22Rv1 (cell line): ENCODE measurements at regions not wholly inside any gene's neighbourhood (a gene's known extent, or its start where the extent isn't known, plus 50 kb on each side); places are given as distances from the start of the nearest gene placed in this dataset.

Experiments
- H3K27ac ChIP-seq: fragments of 450-650 bp; 2 replicates; pipeline ENCODE4 v1.5.1; 2017
- CTCF ChIP-seq: fragments of 450-650 bp; IDR thresholded peaks from 2 replicates; pipeline ENCODE4 v1.5.1; 2017; ENCODE audit warnings: mild to moderate bottlenecking
- ZFX ChIP-seq: fragments of 450-650 bp; IDR thresholded peaks from 2 replicates; pipeline ENCODE4 v1.6.1; 2017; ENCODE audit warnings: antibody characterized with exemption, borderline replicate concordance

GRCh38 chr7:68642727-68643126, 955.5 kb upstream of the AUTS2 start:
- H3K27ac ChIP-seq, result no peak overlapping the region
- no peak for TF ChIP-seq CTCF
- no peak for TF ChIP-seq ZFX

GRCh38 chr7:68663392-68663791, 934.9 kb upstream of the AUTS2 start:
- H3K27ac ChIP-seq, result no peak overlapping the region
- TF ChIP-seq ZFX (no peak), CTCF (no peak)

- no peak overlapping the region for H3K27ac ChIP-seq
- TF ChIP-seq CTCF, result no peak
- no peak for TF ChIP-seq ZFX
Observed at GRCh38 chr7:68671046-68671445, 927.2 kb upstream of the AUTS2 start.

GRCh38 chr7:68671671-68672070, 926.6 kb upstream of the AUTS2 start:
- no peak for TF ChIP-seq CTCF
- TF ChIP-seq ZFX, result no peak
- H3K27ac ChIP-seq, result no peak overlapping the region

- TF ChIP-seq CTCF, result no peak
- no peak for TF ChIP-seq ZFX
- H3K27ac ChIP-seq, result no peak overlapping the region
Observed at GRCh38 chr7:68674826-68675225, 923.4 kb upstream of the AUTS2 start.

GRCh38 chr7:68676813-68677535, 921.3 kb upstream of the AUTS2 start:
- H3K27ac ChIP-seq, result no peak overlapping the region
- TF ChIP-seq CTCF (no peak), ZFX (no peak)

GRCh38 chr7:68678196-68678595, 920.1 kb upstream of the AUTS2 start:
- TF ChIP-seq ZFX (no peak), CTCF (no peak)
- no peak overlapping the region for H3K27ac ChIP-seq
